Natural killer cell treated with Interleukin-12 subunit alpha and Interleukin-12 subunit beta and Interleukin-15 and Interleukin-18, amount 100 ng/mL, for 72 hours (primary cell): ENCODE measurements at regions not wholly inside any gene's neighbourhood (a gene's known extent, or its start where the extent isn't known, plus 50 kb on each side); places are given as distances from the start of the nearest gene placed in this dataset.

Source experiments
- ATAC-seq, 2 donors: fragments of 150-1000 bp; cut with Tn5 transposase in 1 of 2; sonication (Bioruptor Pico), chemical (Tn5 transposase) in 1 of 2; 2 replicates each; pipeline ENCODE4 v1.10.0; 2021
- DNase-seq: peaks from one replicate; pipeline ENCODE4 v3.0.0; 2022; ENCODE audit warnings: low spot score
- H3K27ac Mint-ChIP-seq, 2 donors: 1 replicate in 1 of 2; 2 replicates in 1 of 2; pipeline ENCODE4 v1.8.0; 2022; ENCODE audit warnings: mixed read lengths in 2 of 2, mild to moderate bottlenecking in 1 of 2, moderate library complexity in 1 of 2
- H3K27me3 Mint-ChIP-seq, 2 donors: 1 replicate in 1 of 2; 2 replicates in 1 of 2; pipeline ENCODE4 v1.8.0; 2022; ENCODE audit warnings: mixed read lengths in 2 of 2
- H3K36me3 Mint-ChIP-seq: one replicate; pipeline ENCODE4 v1.8.0; 2022; ENCODE audit warnings: mixed read lengths
- H3K4me1 Mint-ChIP-seq, 2 donors: 1 replicate in 1 of 2; 2 replicates in 1 of 2; pipeline ENCODE4 v1.8.0; 2022; ENCODE audit warnings: low read depth in 2 of 2, mixed read lengths in 2 of 2, mild to moderate bottlenecking in 1 of 2
- H3K4me3 Mint-ChIP-seq: one replicate; pipeline ENCODE4 v1.8.0; 2022; ENCODE audit warnings: mixed read lengths
- H3K9me3 Mint-ChIP-seq: 2 replicates; pipeline ENCODE4 v1.8.0; 2022; ENCODE audit warnings: mixed read lengths

DNA sequence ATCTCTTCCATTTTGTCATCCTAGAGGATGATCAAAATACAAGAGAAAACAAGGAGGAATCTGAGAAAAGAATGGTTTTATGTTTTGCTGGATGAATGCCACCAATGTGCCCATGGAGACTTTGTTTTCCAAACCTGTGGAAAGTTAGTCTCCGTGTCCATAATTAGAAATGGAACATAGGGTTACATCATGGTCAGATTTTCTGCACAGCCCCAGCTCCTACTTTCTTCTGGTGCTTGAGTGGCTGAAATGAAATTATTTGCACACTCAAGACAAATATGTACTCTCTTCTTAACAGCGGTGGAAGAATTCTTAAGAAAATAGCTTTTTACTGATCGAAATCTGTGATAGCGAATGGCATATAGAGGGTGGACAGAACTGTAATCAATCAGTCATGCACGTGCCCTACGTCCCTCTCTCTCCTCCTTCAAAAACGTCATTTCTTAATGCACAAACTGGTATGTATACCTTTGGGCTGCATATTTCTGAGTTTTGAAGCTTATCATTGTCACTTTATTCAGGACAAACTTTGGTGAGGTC is 825.2 kb downstream of the AACS start:
- no peaks in the 10 kb centered on the region for H3K27me3 Mint-ChIP-seq
- no peak for ATAC-seq
- no peak for DNase-seq
- no peak overlapping the region for H3K27ac Mint-ChIP-seq
- no peak overlapping the region for H3K4me3 Mint-ChIP-seq
- no peaks in the 10 kb centered on the region for H3K4me1 Mint-ChIP-seq
- no peaks in the 10 kb centered on the region for H3K36me3 Mint-ChIP-seq
- peaks cover 2% of the 10 kb centered on the region for H3K9me3 Mint-ChIP-seq

DNA sequence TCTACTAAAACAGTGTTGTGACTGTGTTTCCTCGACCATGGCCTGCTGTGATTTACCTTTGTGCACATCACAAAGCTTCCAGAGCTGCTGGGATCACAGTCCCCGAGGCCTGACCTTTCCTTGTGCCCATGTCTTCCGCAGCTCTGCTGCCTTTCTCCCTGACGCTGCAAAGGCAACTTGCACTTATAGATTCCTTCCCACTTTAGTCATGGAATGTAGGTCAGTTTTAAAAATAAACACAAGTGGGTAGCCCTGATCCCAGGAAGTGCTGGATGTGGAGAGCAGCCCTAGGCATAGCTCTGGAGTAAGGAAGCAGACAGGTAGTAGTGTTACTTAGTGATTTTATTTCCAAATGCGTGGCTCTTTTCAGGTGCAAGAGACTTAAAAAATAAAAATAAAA is 825.7 kb downstream of the AACS start:
- Mint-ChIP-seq H3K36me3 (no peaks in the 10 kb centered on the region), H3K4me1 (no peaks in the 10 kb centered on the region), H3K27ac (no peak overlapping the region)

DNA sequence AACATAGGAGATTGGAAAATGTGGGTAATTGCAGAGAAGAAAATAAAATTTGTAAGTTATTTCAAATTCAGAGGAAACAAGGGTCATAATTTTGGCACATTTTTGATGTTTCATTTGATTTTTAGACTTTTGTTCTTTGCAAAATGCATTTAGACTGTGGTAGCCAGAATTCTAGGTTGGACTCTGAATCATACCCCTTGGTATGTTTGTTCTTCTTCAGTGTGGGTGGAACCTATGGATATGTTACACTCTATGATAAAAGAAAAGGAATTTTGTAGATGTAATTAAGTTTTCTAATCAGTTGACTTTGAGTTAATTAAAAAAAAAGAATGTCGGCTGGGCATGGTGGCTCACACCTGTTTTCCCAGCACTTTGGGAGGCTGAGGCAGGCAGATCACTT is 827.0 kb downstream of the AACS start:
- H3K4me3 Mint-ChIP-seq: no peak overlapping the region
- no peak overlapping the region for H3K27ac Mint-ChIP-seq
- ATAC-seq (no peak), DNase-seq (no peak)
- no peaks in the 10 kb centered on the region for H3K4me1 Mint-ChIP-seq
- H3K27me3 Mint-ChIP-seq: no peaks in the 10 kb centered on the region
- no peaks in the 10 kb centered on the region for H3K36me3 Mint-ChIP-seq
- peaks cover 7% of the 10 kb centered on the region for H3K9me3 Mint-ChIP-seq

More for the DNA sequence above, 825.7 kb downstream of the AACS start:
- ATAC-seq (no peak), DNase-seq (no peak)
- Mint-ChIP-seq H3K4me3 (no peak overlapping the region), H3K27me3 (no peaks in the 10 kb centered on the region), H3K9me3 (peaks cover 2% of the 10 kb centered on the region)

DNA sequence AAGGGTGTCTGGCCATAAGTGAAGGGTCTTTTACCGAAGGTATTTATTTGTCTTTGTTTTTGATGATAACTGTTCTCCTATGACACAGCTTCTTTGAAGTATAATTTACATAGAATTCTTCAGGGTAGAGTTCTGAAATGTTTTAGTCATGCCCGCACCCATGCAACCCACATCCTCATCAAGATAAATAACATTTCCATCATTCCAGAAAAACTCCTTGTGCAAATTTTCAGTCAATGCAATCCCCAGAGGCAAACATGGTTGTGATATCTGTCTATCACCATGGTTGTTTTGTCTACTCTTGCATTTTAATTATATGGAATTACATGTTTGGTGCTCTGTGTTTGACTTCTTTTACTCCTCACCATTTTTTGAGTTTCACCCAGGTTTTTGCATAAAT is 837.8 kb downstream of the AACS start:
- no peak for ATAC-seq
- Mint-ChIP-seq H3K9me3 (peaks cover 7% of the 10 kb centered on the region), H3K4me1 (no peaks in the 10 kb centered on the region), H3K27ac (no peak overlapping the region), H3K4me3 (no peak overlapping the region), H3K27me3 (no peaks in the 10 kb centered on the region), H3K36me3 (no peaks in the 10 kb centered on the region)
- no peak for DNase-seq

DNA sequence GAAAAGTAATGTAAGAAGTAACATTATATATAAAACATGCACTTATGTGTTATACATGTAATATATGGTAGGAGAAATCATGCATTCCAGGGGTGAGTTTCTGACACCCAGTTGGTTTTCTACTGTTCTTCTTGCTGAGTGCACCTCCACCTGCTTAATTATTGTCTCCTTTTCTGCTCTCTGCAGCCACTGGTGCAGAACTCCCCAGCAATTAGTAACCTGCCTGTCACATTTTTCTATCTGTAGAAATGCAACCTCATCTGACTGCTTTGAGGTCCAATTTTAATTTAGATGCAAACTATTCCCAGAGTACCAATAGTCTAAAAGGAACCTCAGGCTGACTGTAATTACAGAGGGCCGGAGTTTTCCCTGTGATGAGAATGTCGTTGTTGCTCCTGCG is 842.1 kb downstream of the AACS start:
- H3K4me1 Mint-ChIP-seq: no peaks in the 10 kb centered on the region
- H3K36me3 Mint-ChIP-seq: no peaks in the 10 kb centered on the region
- no peak for ATAC-seq
- H3K27me3 Mint-ChIP-seq: no peaks in the 10 kb centered on the region
- H3K4me3 Mint-ChIP-seq: no peak overlapping the region
- peaks cover 7% of the 10 kb centered on the region for H3K9me3 Mint-ChIP-seq
- DNase-seq: no peak
- no peak overlapping the region for H3K27ac Mint-ChIP-seq

DNA sequence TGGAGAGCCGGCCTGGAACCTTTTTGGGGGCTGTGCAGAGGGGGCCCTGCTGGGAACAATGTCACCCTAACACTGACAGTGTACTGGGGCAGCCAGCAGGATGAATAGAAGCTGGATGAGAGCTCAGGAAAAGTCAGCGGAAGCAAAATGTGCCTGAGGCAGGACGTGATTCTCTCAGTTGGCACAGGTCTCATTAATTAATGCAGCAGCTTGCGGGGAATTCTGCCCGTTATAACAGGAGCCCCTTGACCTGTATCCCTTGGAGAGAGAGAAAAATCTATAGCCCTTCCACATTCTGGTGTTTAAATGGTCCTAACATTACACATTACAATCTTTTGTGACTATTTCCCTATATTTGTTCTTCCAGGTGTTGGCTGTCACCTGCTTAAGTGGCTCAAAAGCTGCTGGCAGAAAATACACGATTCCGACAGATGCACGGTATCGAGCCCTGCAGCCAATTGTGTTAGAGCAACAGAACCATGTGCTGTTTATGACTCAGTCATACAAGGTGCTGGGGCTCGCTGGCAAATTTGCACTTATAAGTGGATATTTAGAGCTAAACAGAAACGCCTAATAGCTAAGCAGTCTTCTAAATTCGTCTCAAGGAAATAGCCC is 854.7 kb downstream of the AACS start:
- Mint-ChIP-seq H3K4me1 (no peaks in the 10 kb centered on the region), H3K27ac (no peak overlapping the region), H3K4me3 (no peak overlapping the region), H3K9me3 (peaks cover 7% of the 10 kb centered on the region), H3K27me3 (no peaks in the 10 kb centered on the region), H3K36me3 (no peaks in the 10 kb centered on the region)
- DNase-seq: no peak
- no peak for ATAC-seq

DNA sequence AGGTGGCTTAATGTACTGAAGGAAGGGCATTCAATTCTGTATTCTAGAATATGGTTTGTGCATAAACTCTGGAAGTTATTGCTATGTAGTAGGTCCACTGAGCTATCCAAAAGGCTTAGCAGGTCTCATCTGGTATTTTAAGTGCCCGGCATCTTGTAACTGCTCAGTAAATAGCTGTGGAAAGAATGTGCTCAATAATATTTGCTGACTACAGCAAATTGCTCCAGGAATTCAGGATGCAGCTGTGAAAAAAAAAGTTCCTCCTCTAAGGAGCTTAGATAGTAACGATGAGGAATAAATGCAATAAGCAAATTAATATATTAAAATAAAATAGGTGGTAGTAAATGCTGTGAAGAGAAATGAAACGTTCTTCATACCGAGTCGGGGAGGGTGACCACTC is 857.1 kb downstream of the AACS start:
- no peaks in the 10 kb centered on the region for H3K36me3 Mint-ChIP-seq
- H3K4me3 Mint-ChIP-seq: no peak overlapping the region
- no peak overlapping the region for H3K27ac Mint-ChIP-seq
- no peak for ATAC-seq
- DNase-seq: no peak
- H3K4me1 Mint-ChIP-seq: no peaks in the 10 kb centered on the region
- H3K9me3 Mint-ChIP-seq: peaks cover 10% of the 10 kb centered on the region
- H3K27me3 Mint-ChIP-seq: no peaks in the 10 kb centered on the region

DNA sequence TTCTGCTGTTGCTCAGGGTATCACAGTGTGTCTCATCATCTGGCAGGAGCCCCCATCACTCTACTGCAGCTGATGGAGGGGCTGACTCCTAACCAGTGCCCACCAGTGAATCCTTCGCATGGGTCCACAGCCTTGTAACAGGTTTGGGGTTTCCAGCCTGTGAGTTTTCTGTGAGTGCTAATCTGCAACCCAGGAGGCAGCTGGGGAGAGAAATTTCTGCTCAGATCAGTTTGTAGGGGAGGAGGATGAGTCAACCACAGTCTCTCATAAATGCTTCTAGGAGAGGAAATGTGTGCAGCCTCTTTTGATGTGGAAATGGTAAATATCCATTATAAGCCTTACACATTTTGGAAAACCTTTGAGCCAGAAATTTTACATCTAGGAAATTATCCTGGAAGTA is 871.3 kb downstream of the AACS start:
- no peaks in the 10 kb centered on the region for H3K36me3 Mint-ChIP-seq
- peaks cover 3% of the 10 kb centered on the region for H3K9me3 Mint-ChIP-seq
- H3K4me1 Mint-ChIP-seq: no peaks in the 10 kb centered on the region
- no peaks in the 10 kb centered on the region for H3K27me3 Mint-ChIP-seq
- H3K4me3 Mint-ChIP-seq: no peak overlapping the region
- H3K27ac Mint-ChIP-seq: no peak overlapping the region
- DNase-seq (no peak), ATAC-seq (no peak)

DNA sequence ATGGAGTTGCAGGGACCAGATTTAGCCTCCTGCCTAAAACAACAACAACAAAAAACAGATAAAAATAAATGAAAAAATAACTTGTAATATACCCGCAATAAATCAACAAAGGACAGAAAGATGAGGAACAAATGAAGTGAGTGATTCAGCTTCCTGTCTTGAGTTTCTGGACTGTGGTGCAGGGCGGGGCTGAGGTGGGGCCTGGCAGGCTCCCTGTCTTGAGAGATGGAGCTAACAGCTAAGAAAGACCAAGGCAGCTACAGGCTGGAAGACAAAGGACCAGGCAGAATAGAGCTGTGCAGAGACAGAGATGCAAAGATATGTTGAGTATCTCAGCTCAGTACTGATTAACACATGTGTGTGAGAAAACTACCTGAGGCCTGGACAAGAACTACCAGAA is 879.2 kb downstream of the AACS start:
- ATAC-seq (no peak), DNase-seq (no peak)
- Mint-ChIP-seq H3K36me3 (no peaks in the 10 kb centered on the region), H3K27me3 (no peaks in the 10 kb centered on the region), H3K4me1 (no peaks in the 10 kb centered on the region), H3K27ac (no peak overlapping the region), H3K4me3 (no peak overlapping the region), H3K9me3 (no peaks in the 10 kb centered on the region)

DNA sequence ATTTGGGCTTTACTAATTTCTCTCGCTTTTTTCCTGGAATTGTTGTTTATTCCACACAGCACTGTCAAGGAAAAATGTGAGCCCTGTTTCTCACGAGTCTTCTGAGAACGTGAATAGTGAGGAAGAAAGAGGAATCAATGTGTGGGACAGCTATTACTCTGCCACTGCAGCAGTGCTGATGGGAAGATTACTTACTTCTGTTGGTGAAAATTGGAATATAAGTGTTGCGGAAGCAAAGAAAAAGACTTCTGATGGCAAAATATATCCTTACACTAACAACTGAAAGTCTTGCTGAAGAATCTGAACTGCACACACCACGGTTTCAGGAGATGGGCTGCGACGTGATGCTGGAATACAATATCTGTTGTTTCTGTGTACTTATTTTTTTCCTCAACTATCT is 884.2 kb downstream of the AACS start:
- Mint-ChIP-seq H3K9me3 (peaks cover 8% of the 10 kb centered on the region), H3K4me3 (no peak overlapping the region), H3K36me3 (no peaks in the 10 kb centered on the region), H3K27me3 (no peaks in the 10 kb centered on the region), H3K27ac (no peak overlapping the region), H3K4me1 (no peaks in the 10 kb centered on the region)
- no peak for DNase-seq
- no peak for ATAC-seq

DNA sequence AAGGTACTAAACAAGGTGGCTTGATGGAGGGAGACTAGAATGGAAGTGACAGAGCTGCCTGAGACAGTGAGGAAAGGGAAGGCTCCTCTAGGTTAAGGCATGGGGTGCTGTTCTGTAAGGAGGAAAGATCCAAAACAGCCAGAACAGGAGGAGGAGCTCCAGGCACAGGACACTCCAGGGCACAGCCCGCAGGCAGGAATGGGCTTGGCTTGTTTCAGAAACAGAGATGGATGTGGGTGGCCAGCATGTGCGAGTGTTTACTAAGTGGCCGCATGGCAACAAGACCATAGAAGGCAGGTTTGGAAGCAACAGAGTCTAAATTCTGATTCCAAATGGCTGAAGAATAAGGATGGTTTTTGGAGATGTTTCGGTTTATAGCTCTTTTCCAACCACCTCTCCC is 889.1 kb downstream of the AACS start:
- ATAC-seq (no peak), DNase-seq (no peak)
- H3K36me3 Mint-ChIP-seq: no peaks in the 10 kb centered on the region
- no peak overlapping the region for H3K4me3 Mint-ChIP-seq
- H3K9me3 Mint-ChIP-seq: peaks cover 11% of the 10 kb centered on the region
- H3K27me3 Mint-ChIP-seq: no peaks in the 10 kb centered on the region
- H3K4me1 Mint-ChIP-seq: no peaks in the 10 kb centered on the region
- H3K27ac Mint-ChIP-seq: no peak overlapping the region

DNA sequence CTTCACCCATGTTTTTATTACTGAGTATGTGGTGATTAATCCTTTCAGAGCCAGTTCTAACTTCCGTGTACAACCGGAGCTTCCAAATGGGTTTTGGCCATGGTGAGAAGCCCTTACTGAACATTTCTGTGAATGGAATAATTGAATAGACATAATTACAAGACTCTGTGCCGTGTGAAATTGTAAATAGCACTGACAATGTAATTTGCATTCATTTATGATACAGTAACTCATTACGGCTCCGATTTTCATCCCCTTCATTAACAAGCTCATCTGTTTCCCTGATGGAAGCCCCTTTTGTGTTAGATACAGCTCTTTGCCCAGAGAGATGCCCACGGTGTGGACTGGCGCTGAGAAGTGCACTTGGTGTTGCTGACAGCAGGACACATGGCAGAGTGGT is 891.0 kb downstream of the AACS start:
- Mint-ChIP-seq H3K27ac (no peak overlapping the region), H3K4me3 (no peak overlapping the region), H3K9me3 (peaks cover 14% of the 10 kb centered on the region), H3K27me3 (no peaks in the 10 kb centered on the region), H3K36me3 (no peaks in the 10 kb centered on the region), H3K4me1 (no peaks in the 10 kb centered on the region)
- DNase-seq (no peak), ATAC-seq (no peak)

DNA sequence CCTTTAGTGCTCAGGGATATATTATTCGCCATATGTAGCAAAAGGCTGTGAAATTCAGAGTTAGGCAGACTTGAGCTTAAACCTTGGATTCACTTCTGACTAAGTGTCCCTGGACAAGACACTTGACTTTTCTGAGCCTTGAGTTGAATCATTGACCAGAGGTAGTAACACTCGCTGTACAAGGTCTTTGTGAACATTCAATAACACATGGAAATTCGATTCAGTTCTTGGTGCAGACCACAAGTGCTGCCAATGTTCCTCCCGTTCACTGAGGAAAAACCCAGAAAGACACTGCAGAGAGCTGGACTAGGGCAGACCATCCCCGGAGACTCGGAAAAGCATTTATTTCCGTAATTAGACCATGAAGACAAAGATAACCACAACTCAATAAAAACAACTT is 901.4 kb downstream of the AACS start:
- H3K27ac Mint-ChIP-seq: no peak overlapping the region

DNA sequence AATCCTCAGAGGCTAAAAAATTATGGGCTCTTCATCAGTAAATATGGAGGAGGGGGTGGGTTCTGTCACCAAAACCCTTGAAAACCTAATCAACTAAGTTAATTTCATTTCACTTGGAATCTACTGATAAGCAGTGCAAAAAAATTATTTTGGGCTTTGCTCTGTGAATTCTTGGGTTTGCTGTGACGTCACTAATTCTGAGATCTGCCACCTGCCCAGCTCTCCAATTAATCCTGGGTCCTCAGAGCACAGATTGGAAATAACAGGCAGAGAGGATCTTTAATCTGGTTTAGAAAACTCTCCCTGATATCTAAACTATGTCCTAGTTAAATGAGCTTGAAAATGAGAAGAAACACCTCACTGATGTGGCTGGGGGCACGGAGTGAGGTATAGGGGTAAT is 903.2 kb downstream of the AACS start:
- no peak for ATAC-seq
- H3K4me3 Mint-ChIP-seq: no peak overlapping the region
- no peak overlapping the region for H3K27ac Mint-ChIP-seq
- H3K4me1 Mint-ChIP-seq: no peaks in the 10 kb centered on the region
- no peaks in the 10 kb centered on the region for H3K36me3 Mint-ChIP-seq
- no peaks in the 10 kb centered on the region for H3K27me3 Mint-ChIP-seq
- no peak for DNase-seq
- H3K9me3 Mint-ChIP-seq: peaks cover 12% of the 10 kb centered on the region

More for the DNA sequence above, 901.4 kb downstream of the AACS start:
- Mint-ChIP-seq H3K4me1 (no peaks in the 10 kb centered on the region), H3K9me3 (peaks cover 12% of the 10 kb centered on the region), H3K27me3 (no peaks in the 10 kb centered on the region), H3K4me3 (no peak overlapping the region), H3K36me3 (no peaks in the 10 kb centered on the region)
- DNase-seq (no peak), ATAC-seq (no peak)

DNA sequence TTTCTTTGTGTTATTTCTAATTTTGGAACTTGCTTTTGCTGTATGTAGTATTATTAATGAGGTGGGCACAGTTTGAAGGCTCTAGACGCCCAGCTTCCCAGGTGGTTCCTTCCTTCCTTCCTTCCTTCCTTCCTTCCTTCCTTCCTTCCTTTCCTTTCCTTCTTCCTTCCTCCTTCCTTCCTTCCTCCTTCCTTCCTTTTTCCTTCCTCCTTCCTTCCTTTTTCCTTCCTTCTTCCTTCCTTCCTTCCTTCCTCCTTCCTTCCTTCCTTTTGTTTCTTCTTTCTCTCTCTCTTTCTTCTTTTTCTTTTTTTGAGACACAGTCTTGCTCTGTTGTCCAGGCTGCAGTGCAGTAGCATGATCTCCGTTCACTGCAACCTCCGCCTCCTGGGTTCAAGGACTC is 906.7 kb downstream of the AACS start:
- no peaks in the 10 kb centered on the region for H3K4me1 Mint-ChIP-seq
- ATAC-seq: no peak
- no peak for DNase-seq
- H3K9me3 Mint-ChIP-seq: peaks cover 3% of the 10 kb centered on the region
- no peaks in the 10 kb centered on the region for H3K36me3 Mint-ChIP-seq
- no peak overlapping the region for H3K4me3 Mint-ChIP-seq
- no peaks in the 10 kb centered on the region for H3K27me3 Mint-ChIP-seq
- no peak overlapping the region for H3K27ac Mint-ChIP-seq
